Natural killer cell (primary cell): ENCODE measurements at regions not wholly inside any gene's neighbourhood (a gene's known extent, or its start where the extent isn't known, plus 50 kb on each side); places are given as distances from the start of the nearest gene placed in this dataset.

Experiments
- ATAC-seq, 3 donors: fragments of 150-1000 bp in 2 of 3; fragments of 200-7000 bp in 1 of 3; cut with Tn5 transposase; 1 replicate in 1 of 3; 2 replicates in 2 of 3; pipeline ENCODE4 v1.10.0; 2021; ENCODE audit warnings: mild to moderate bottlenecking in 2 of 3, moderate library complexity in 2 of 3
- DNase-seq, 2 donors: peaks; one replicate each; pipeline versions ENCODE4 v3.0.0 to v3.0.0-alpha.2; 2013 to 2021; ENCODE audit warnings: mixed read lengths in 1 of 2
- H3K27ac ChIP-seq: one replicate; pipeline ENCODE4 v1.5.1; 2013; ENCODE audit warnings: mild to moderate bottlenecking, low read length
- H3K27me3 ChIP-seq: one replicate; pipeline ENCODE4 v1.6.1; 2013; ENCODE audit warnings: low read length; ENCODE audit not compliant: control insufficient read depth, insufficient read depth
- H3K36me3 ChIP-seq: one replicate; pipeline ENCODE4 v1.6.1; 2013; ENCODE audit warnings: low read length; ENCODE audit not compliant: control insufficient read depth, insufficient read depth
- H3K4me1 ChIP-seq: one replicate; pipeline ENCODE4 v1.6.1; 2013; ENCODE audit warnings: low read length; ENCODE audit not compliant: control insufficient read depth, insufficient read depth
- H3K4me3 ChIP-seq: one replicate; pipeline ENCODE4 v1.5.1; 2013; ENCODE audit warnings: low read length
- H3K9me3 ChIP-seq: one replicate; pipeline ENCODE4 v1.6.1; 2013; ENCODE audit warnings: low read length; ENCODE audit not compliant: control insufficient read depth, insufficient read depth
- H3K27ac Mint-ChIP-seq, 2 donors: one replicate each; pipeline ENCODE4 v1.8.0; 2022; ENCODE audit warnings: mild to moderate bottlenecking in 2 of 2, mixed read lengths in 2 of 2, moderate library complexity in 1 of 2
- H3K27me3 Mint-ChIP-seq, 2 donors: one replicate each; pipeline ENCODE4 v1.8.0; 2022; ENCODE audit warnings: low read depth in 2 of 2, mixed read lengths in 2 of 2
- H3K36me3 Mint-ChIP-seq: one replicate; pipeline ENCODE4 v1.8.0; 2022; ENCODE audit warnings: mixed read lengths
- H3K4me1 Mint-ChIP-seq, 2 donors: one replicate each; pipeline ENCODE4 v1.8.0; 2022; ENCODE audit warnings: mixed read lengths in 2 of 2
- H3K4me3 Mint-ChIP-seq: one replicate; pipeline ENCODE4 v1.8.0; 2022; ENCODE audit warnings: mild to moderate bottlenecking, moderate library complexity, mixed read lengths
- H3K9me3 Mint-ChIP-seq, 2 donors: one replicate each; pipeline ENCODE4 v1.8.0; 2022; ENCODE audit warnings: mixed read lengths in 2 of 2
- WGBS: methylation state at CpG from one replicate; pipeline ENCODE4 v1.1.7; 2013; ENCODE audit warnings: missing lambda C conversion rate; ENCODE audit not compliant: insufficient coverage; 5-methylcytosine and 5-hydroxymethylcytosine counted together
- intact Hi-C: fragments of 100-400 bp; cut with micrococcal nuclease; formaldehyde crosslinking; loops from one replicate; pipeline ENCODE4 v1.14.2; 2022
- TF ChIP-seq, protein P1 (sequence below): fragments of 200-600 bp; IDR thresholded peaks from one replicate; pipeline ENCODE4 v1.8.0; 2022; ENCODE audit warnings: antibody characterized with exemption

GRCh38 chr20:48041078-48041780 lies 255.9 kb upstream of the SULF2 start:
- no peaks in the 10 kb centered on the region for H3K36me3 ChIP-seq
- no peaks in the 10 kb centered on the region for H3K9me3 Mint-ChIP-seq
- no peaks in the 10 kb centered on the region for H3K27me3 ChIP-seq
- intact Hi-C loops: no loop called here
- H3K4me1 Mint-ChIP-seq: no peaks in the 10 kb centered on the region
- peaks cover 7% of the 10 kb centered on the region in 2 donors for H3K27me3 Mint-ChIP-seq
- H3K4me3 ChIP-seq: no peak overlapping the region
- no peak overlapping the region for H3K27ac ChIP-seq
- WGBS: 73% methylated on average over 15 of the region's 17 CpGs
- no peaks in the 10 kb centered on the region for H3K9me3 ChIP-seq
- DNase-seq (no peak), ATAC-seq (no peak)
- no peak overlapping the region for H3K4me3 Mint-ChIP-seq
- H3K36me3 Mint-ChIP-seq: no peaks in the 10 kb centered on the region
- no peak overlapping the region for H3K27ac Mint-ChIP-seq
- TF ChIP-seq, protein P1, sequence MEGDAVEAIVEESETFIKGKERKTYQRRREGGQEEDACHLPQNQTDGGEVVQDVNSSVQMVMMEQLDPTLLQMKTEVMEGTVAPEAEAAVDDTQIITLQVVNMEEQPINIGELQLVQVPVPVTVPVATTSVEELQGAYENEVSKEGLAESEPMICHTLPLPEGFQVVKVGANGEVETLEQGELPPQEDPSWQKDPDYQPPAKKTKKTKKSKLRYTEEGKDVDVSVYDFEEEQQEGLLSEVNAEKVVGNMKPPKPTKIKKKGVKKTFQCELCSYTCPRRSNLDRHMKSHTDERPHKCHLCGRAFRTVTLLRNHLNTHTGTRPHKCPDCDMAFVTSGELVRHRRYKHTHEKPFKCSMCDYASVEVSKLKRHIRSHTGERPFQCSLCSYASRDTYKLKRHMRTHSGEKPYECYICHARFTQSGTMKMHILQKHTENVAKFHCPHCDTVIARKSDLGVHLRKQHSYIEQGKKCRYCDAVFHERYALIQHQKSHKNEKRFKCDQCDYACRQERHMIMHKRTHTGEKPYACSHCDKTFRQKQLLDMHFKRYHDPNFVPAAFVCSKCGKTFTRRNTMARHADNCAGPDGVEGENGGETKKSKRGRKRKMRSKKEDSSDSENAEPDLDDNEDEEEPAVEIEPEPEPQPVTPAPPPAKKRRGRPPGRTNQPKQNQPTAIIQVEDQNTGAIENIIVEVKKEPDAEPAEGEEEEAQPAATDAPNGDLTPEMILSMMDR: no peak
- H3K4me1 ChIP-seq: no peaks in the 10 kb centered on the region

DNA sequence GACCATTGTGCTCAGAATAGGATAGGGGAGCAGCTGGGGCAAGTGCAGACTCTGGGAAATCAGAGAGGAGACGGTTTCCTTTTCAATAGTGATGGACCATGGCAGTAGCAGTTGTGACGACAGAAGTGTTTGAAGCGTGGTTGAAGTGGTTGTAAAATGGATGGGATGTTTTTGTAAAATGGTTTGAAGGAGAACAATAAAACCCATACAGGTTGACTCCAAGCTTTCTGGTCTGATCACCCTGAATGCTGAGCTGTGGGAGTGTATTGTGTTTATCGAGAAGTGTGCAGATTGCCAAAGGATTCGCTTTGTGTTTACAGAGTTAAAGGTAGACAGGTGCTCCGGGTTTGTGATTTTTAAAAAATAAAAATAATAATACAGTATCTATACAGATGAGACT lies 255.2 kb upstream of the SULF2 start:
- H3K4me3 Mint-ChIP-seq: no peak overlapping the region
- no peaks in the 10 kb centered on the region for H3K27me3 ChIP-seq
- no peaks in the 10 kb centered on the region for H3K9me3 Mint-ChIP-seq
- no peaks in the 10 kb centered on the region for H3K4me1 ChIP-seq
- no peaks in the 10 kb centered on the region for H3K9me3 ChIP-seq
- ATAC-seq (no peak), DNase-seq (no peak)
- no peak overlapping the region for H3K4me3 ChIP-seq
- intact Hi-C loops: no loop called here
- H3K27me3 Mint-ChIP-seq: peaks cover 1 to 4% of the 10 kb centered on the region in 2 donors
- no peaks in the 10 kb centered on the region for H3K36me3 ChIP-seq
- H3K27ac Mint-ChIP-seq: no peak overlapping the region
- no peak overlapping the region for H3K27ac ChIP-seq
- no peaks in the 10 kb centered on the region for H3K36me3 Mint-ChIP-seq
- TF ChIP-seq, protein P1: no peak
- H3K4me1 Mint-ChIP-seq: no peaks in the 10 kb centered on the region
- whole genome bisulfite sequencing: 68% methylated on average over 3 of the region's 6 CpGs

DNA sequence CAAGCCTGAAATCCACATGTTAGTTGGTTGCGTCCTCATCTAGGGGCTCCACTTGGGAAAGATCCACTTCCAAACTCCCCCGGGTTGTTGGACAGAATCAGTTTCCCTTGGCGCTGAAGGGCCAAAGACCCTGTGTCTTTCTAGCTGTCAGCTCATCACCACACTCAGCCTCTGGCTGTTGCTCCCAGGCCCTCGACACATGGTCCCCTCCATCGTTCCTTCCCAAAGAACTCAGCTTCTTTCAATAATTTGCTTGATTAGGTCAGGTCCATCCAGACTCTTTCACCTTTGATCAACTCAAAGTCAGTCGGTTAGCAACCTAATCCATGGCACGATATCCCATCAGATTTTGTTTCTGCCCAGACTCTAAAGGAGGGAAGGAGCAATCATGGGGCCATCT lies 254.8 kb upstream of the SULF2 start:
- Mint-ChIP-seq H3K36me3 (no peaks in the 10 kb centered on the region), H3K27ac (no peak overlapping the region), H3K27me3 (peaks cover 4 to 6% of the 10 kb centered on the region in 2 donors), H3K4me3 (no peak overlapping the region), H3K4me1 (no peaks in the 10 kb centered on the region), H3K9me3 (no peaks in the 10 kb centered on the region)
- ATAC-seq: no peak
- WGBS: 84% methylated on average over 7 of the region's 7 CpGs
- no peak for DNase-seq
- Histone ChIP-seq H3K36me3 (no peaks in the 10 kb centered on the region), H3K27me3 (no peaks in the 10 kb centered on the region), H3K4me3 (no peak overlapping the region), H3K4me1 (no peaks in the 10 kb centered on the region), H3K27ac (no peak overlapping the region), H3K9me3 (no peaks in the 10 kb centered on the region)
- intact Hi-C loops: no loop called here
- TF ChIP-seq, protein P1: no peak

GRCh38 chr20:48039514-48039913 lies 254.2 kb upstream of the SULF2 start:
- TF ChIP-seq, protein P1: no peak
- H3K36me3 ChIP-seq: no peaks in the 10 kb centered on the region
- no peaks in the 10 kb centered on the region for H3K9me3 ChIP-seq
- no peaks in the 10 kb centered on the region for H3K4me1 Mint-ChIP-seq
- no peaks in the 10 kb centered on the region for H3K36me3 Mint-ChIP-seq
- 96% methylated on average over 2 of the region's 2 CpGs for WGBS
- no peak overlapping the region for H3K4me3 ChIP-seq
- H3K4me1 ChIP-seq: no peaks in the 10 kb centered on the region
- H3K27me3 Mint-ChIP-seq: peaks cover 7 to 10% of the 10 kb centered on the region in 2 donors
- H3K9me3 Mint-ChIP-seq: no peaks in the 10 kb centered on the region
- no peak overlapping the region for H3K4me3 Mint-ChIP-seq
- no peaks in the 10 kb centered on the region for H3K27me3 ChIP-seq
- no peak overlapping the region for H3K27ac ChIP-seq
- ATAC-seq (no peak), DNase-seq (no peak)
- intact Hi-C loops: no loop called here
- no peak overlapping the region for H3K27ac Mint-ChIP-seq
